ENCODE measurements at regions not wholly inside any gene's neighbourhood (a gene's known extent, or its start where the extent isn't known, plus 50 kb on each side); places are given as distances from the start of the nearest gene placed in this dataset.
"Not testable (repeated sequence)": the region's sequence is repeated elsewhere in the genome, so short reads cannot be mapped to it uniquely, and the experiment has no call there.

GRCh38 chr13:84775920-84776319 lies 893.6 kb upstream of the SLITRK1 start:
- not testable (repeated sequence) for DNase-seq (ENCODE audit: low read depth in 3 of 3)

- DNase-seq (ENCODE audit: low read depth in 3 of 3) = no peak
Measured at GRCh38 chr13:84774111-84774510, 891.8 kb upstream of the SLITRK1 start.

GRCh38 chr13:84760956-84761355 lies 878.7 kb upstream of the SLITRK1 start:
- DNase-seq (ENCODE audit: low read depth in 3 of 3) = no peak

- no peak for DNase-seq (ENCODE audit: low read depth in 3 of 3)
Measured at GRCh38 chr13:84749126-84749525, 866.9 kb upstream of the SLITRK1 start.

- no peak for DNase-seq (ENCODE audit: low read depth in 3 of 3)
Measured at GRCh38 chr13:84745051-84745551, 862.8 kb upstream of the SLITRK1 start.

GRCh38 chr13:84744203-84744602 lies 861.9 kb upstream of the SLITRK1 start:
- no peak for DNase-seq (ENCODE audit: low read depth in 3 of 3)

GRCh38 chr13:84741253-84741652 lies 859.0 kb upstream of the SLITRK1 start:
- no peak for DNase-seq (ENCODE audit: low read depth in 3 of 3)

- no peak for DNase-seq (ENCODE audit: low read depth in 3 of 3)
Measured at GRCh38 chr13:84739021-84739420, 856.7 kb upstream of the SLITRK1 start.

GRCh38 chr13:84737661-84738060 lies 855.4 kb upstream of the SLITRK1 start:
- DNase-seq (ENCODE audit: low read depth in 3 of 3) = no peak

- no peak for DNase-seq (ENCODE audit: low read depth in 3 of 3)
Measured at GRCh38 chr13:84730376-84730775, 848.1 kb upstream of the SLITRK1 start.

GRCh38 chr13:84705982-84706710 lies 823.9 kb upstream of the SLITRK1 start:
- DNase-seq (ENCODE audit: low read depth in 3 of 3) = no peak

- no peak for DNase-seq (ENCODE audit: low read depth in 3 of 3)
Measured at GRCh38 chr13:84702174-84702573, 819.9 kb upstream of the SLITRK1 start.

GRCh38 chr13:84697591-84697990 lies 815.3 kb upstream of the SLITRK1 start:
- not testable (repeated sequence) for DNase-seq (ENCODE audit: low read depth in 3 of 3)

- no peak for DNase-seq (ENCODE audit: low read depth in 3 of 3)
Measured at GRCh38 chr13:84686973-84687372, 804.7 kb upstream of the SLITRK1 start.

GRCh38 chr13:84686458-84686857 lies 804.2 kb upstream of the SLITRK1 start:
- no peak for DNase-seq (ENCODE audit: low read depth in 3 of 3)

GRCh38 chr13:84684804-84685203 lies 802.5 kb upstream of the SLITRK1 start:
- no peak for DNase-seq (ENCODE audit: low read depth in 3 of 3)

GRCh38 chr13:84684048-84684662 lies 801.9 kb upstream of the SLITRK1 start:
- DNase-seq (ENCODE audit: low read depth in 3 of 3) = no peak

GRCh38 chr13:84683448-84683847 lies 801.2 kb upstream of the SLITRK1 start:
- no peak for DNase-seq (ENCODE audit: low read depth in 3 of 3)

- DNase-seq (ENCODE audit: low read depth in 3 of 3) = no peak
Measured at GRCh38 chr13:84677836-84678235, 795.6 kb upstream of the SLITRK1 start.

- DNase-seq (ENCODE audit: low read depth in 3 of 3) = no peak
Measured at GRCh38 chr13:84672616-84673015, 790.3 kb upstream of the SLITRK1 start.

- no peak for DNase-seq (ENCODE audit: low read depth in 3 of 3)
Measured at GRCh38 chr13:84670245-84670644, 788.0 kb upstream of the SLITRK1 start.

GRCh38 chr13:84668637-84669036 lies 786.4 kb upstream of the SLITRK1 start:
- no peak for DNase-seq (ENCODE audit: low read depth in 3 of 3)

GRCh38 chr13:84662491-84662890 lies 780.2 kb upstream of the SLITRK1 start:
- DNase-seq (ENCODE audit: low read depth in 3 of 3) = no peak
